ENCODE measurements at regions not wholly inside any gene's neighbourhood (a gene's known extent, or its start where the extent isn't known, plus 50 kb on each side); places are given as distances from the start of the nearest gene placed in this dataset.

GRCh38 chr2:14385043-14385442, 247.5 kb upstream of the LRATD1 start:
- Histone ChIP-seq H3K27ac (ENCODE audit: low read depth, low read length) (no peak overlapping the region), H3K9ac (ENCODE audit: low read depth, low read length) (no peak overlapping the region), H3K4me1 (ENCODE audit: insufficient read depth, low read length) (no peaks in the 10 kb centered on the region), H3K36me3 (ENCODE audit: insufficient read depth, low read length) (no peaks in the 10 kb centered on the region), H3K4me3 (ENCODE audit: low read length) (no peak overlapping the region), H3K9me3 (ENCODE audit: insufficient read depth, low read depth, low read length) (no peaks in the 10 kb centered on the region), H3K27me3 (ENCODE audit: insufficient read depth, low read length) (no peaks in the 10 kb centered on the region)
- 68% methylated on average over 3 of the region's 4 CpGs for WGBS

DNA sequence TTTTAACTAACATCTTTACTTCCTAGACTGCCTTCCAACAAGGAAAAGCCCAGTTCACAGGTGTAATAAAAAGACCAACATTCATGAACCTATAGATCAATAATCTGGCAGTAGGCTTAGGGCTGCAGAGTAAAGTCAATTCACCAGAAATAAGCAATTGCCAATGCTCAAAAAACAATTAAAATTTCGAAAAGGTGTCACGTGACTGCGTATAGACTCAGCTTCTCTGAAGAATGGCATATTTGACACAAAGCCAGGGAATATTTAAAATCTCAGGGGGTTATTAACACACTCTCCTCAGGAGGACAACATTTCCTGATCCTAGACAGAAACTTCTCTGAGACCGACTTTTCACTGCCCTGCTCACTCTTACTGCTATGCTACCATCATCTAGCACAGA, 245.2 kb upstream of the LRATD1 start:
- no peak overlapping the region for H3K27ac ChIP-seq (ENCODE audit: low read depth, low read length)
- 98% methylated on average over 4 of the region's 4 CpGs for WGBS

DNA sequence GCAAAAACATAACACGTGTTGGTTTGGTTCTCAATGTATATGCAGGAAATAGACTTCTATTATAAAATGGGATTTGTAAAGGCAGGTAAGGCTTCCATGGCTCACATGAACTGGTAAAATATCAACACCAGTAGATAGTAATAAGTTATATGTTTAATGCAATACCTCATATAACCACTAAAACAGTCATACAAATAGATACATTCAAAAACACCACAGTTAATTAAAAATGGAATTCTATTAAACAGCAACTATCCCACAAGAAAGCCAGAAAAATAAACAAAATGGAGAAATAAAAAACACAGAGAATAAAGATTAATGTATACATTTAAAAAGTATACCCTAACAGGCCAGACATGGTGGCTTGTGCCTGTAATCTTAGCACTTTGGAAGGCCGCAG, 243.8 kb upstream of the LRATD1 start:
- H3K4me1 ChIP-seq (ENCODE audit: insufficient read depth, low read length), result no peaks in the 10 kb centered on the region
- WGBS, result 89% methylated on average over 2 of the region's 2 CpGs
- no peak overlapping the region for H3K27ac ChIP-seq (ENCODE audit: low read depth, low read length)
- no peak overlapping the region for H3K9ac ChIP-seq (ENCODE audit: low read depth, low read length)
- H3K9me3 ChIP-seq (ENCODE audit: insufficient read depth, low read depth, low read length), result no peaks in the 10 kb centered on the region
- no peak overlapping the region for H3K4me3 ChIP-seq (ENCODE audit: low read length)
- H3K27me3 ChIP-seq (ENCODE audit: insufficient read depth, low read length), result no peaks in the 10 kb centered on the region
- no peaks in the 10 kb centered on the region for H3K36me3 ChIP-seq (ENCODE audit: insufficient read depth, low read length)

More for the DNA sequence above, 245.2 kb upstream of the LRATD1 start:
- Histone ChIP-seq H3K36me3 (ENCODE audit: insufficient read depth, low read length) (no peaks in the 10 kb centered on the region), H3K9me3 (ENCODE audit: insufficient read depth, low read depth, low read length) (no peaks in the 10 kb centered on the region), H3K9ac (ENCODE audit: low read depth, low read length) (no peak overlapping the region), H3K27me3 (ENCODE audit: insufficient read depth, low read length) (no peaks in the 10 kb centered on the region), H3K4me3 (ENCODE audit: low read length) (no peak overlapping the region), H3K4me1 (ENCODE audit: insufficient read depth, low read length) (no peaks in the 10 kb centered on the region)

- Histone ChIP-seq H3K4me1 (ENCODE audit: insufficient read depth, low read length) (peaks cover 9% of the 10 kb centered on the region), H3K9ac (ENCODE audit: low read depth, low read length) (no peak overlapping the region), H3K36me3 (ENCODE audit: insufficient read depth, low read length) (no peaks in the 10 kb centered on the region), H3K27me3 (ENCODE audit: insufficient read depth, low read length) (no peaks in the 10 kb centered on the region), H3K9me3 (ENCODE audit: insufficient read depth, low read depth, low read length) (no peaks in the 10 kb centered on the region), H3K4me3 (ENCODE audit: low read length) (no peak overlapping the region), H3K27ac (ENCODE audit: low read depth, low read length) (no peak overlapping the region)
- 91% methylated on average over 3 of the region's 3 CpGs for WGBS
Measured at GRCh38 chr2:14396533-14397083, 235.9 kb upstream of the LRATD1 start.

DNA sequence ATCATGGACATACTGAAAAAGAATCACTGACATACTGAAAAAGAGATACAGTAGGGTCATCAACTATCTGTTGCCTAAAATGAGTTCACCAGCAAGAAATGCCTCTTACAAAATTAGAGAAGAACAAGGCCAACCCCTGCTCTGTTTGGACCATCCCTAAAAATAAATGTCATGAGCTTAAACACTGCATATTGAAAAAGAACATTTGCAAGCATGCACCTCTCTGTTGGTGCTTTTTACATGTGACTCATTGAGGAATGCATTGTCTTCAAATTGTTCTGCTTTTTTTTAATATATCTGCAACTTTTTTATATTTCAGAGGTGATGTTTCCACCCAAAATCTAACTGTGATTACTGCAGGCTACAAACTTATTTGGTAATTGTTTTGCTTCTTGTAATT, 233.9 kb upstream of the LRATD1 start:
- Histone ChIP-seq H3K4me1 (ENCODE audit: insufficient read depth, low read length) (peaks cover 16% of the 10 kb centered on the region), H3K9me3 (ENCODE audit: insufficient read depth, low read depth, low read length) (no peaks in the 10 kb centered on the region), H3K27me3 (ENCODE audit: insufficient read depth, low read length) (no peaks in the 10 kb centered on the region), H3K4me3 (ENCODE audit: low read length) (no peak overlapping the region), H3K27ac (ENCODE audit: low read depth, low read length) (no peak overlapping the region), H3K9ac (ENCODE audit: low read depth, low read length) (no peak overlapping the region), H3K36me3 (ENCODE audit: insufficient read depth, low read length) (no peaks in the 10 kb centered on the region)

DNA sequence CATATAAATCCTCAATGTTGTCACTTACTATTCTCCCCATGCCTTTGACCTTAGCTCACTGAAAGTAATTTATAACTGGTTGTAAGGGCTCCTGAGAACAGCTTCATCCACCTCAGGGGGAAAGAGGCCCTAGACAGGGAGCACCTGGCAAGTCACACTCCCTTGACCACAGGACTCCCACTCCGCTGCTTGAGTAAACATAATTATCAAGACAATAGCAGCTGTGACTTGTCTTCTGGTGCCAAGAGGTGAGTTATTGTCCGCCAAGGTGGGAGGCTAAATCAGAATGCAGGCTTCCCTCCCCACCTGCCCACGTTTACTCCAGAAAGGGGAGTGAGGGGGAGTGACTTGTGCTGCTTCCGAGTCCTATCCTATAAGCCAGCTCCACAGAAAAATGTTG, 230.6 kb upstream of the LRATD1 start:
- H3K27ac ChIP-seq (ENCODE audit: low read depth, low read length), result peak overlapping the region; percentile 15; the same call in 1 of the 2 replicates

GRCh38 chr2:14408695-14409094, 223.8 kb upstream of the LRATD1 start:
- WGBS, result 97% methylated on average over 3 of the region's 3 CpGs
- Histone ChIP-seq H3K4me1 (ENCODE audit: insufficient read depth, low read length) (no peaks in the 10 kb centered on the region), H3K36me3 (ENCODE audit: insufficient read depth, low read length) (no peaks in the 10 kb centered on the region), H3K9ac (ENCODE audit: low read depth, low read length) (no peak overlapping the region), H3K9me3 (ENCODE audit: insufficient read depth, low read depth, low read length) (no peaks in the 10 kb centered on the region), H3K27ac (ENCODE audit: low read depth, low read length) (no peak overlapping the region), H3K27me3 (ENCODE audit: insufficient read depth, low read length) (no peaks in the 10 kb centered on the region), H3K4me3 (ENCODE audit: low read length) (no peak overlapping the region)

More for the DNA sequence above, 230.6 kb upstream of the LRATD1 start:
- WGBS, result 0% methylated on average over 1 of the region's 4 CpGs
- Histone ChIP-seq H3K4me3 (ENCODE audit: low read length) (no peak overlapping the region), H3K9me3 (ENCODE audit: insufficient read depth, low read depth, low read length) (no peaks in the 10 kb centered on the region), H3K27me3 (ENCODE audit: insufficient read depth, low read length) (no peaks in the 10 kb centered on the region), H3K36me3 (ENCODE audit: insufficient read depth, low read length) (no peaks in the 10 kb centered on the region), H3K9ac (ENCODE audit: low read depth, low read length) (no peak overlapping the region), H3K4me1 (ENCODE audit: insufficient read depth, low read length) (peaks cover 16% of the 10 kb centered on the region)

DNA sequence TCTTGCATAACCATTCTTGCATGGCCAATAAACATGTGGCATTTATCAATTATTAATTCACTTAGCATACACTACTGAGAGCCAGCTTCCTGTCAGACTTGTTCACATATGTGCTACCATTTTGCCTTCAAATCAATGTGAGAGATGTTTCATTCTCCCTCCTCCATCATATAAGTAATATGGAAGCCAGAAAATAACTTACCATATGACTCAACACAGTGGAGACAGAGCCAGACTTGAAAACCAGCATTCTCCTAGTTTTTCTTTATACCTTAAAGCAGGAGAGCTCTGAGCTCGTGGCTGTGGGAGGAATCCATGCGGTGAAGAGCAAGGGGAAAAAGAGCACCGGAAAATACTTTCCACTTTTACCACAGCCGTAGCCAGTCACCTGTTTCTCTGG, 215.0 kb upstream of the LRATD1 start:
- 90% methylated on average over 3 of the region's 4 CpGs for WGBS

DNA sequence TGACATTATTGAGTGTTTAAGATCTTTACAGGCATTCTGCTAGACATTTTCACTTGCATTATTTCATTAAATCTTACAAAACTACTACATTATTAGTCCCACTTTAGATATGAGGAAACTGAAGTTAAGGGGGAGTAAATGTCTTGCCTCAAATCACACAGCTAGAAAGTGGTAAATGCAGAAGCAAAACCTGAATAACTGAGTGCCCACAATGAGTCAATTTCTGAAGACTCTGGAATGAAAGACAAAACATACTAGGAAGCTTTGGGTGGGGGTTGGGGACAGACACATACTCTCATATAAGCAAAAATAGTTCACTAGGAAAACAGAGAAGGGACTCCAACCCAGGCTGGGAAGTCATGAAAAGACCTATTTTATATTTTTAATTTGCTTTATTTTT, 214.4 kb upstream of the LRATD1 start:
- no peaks in the 10 kb centered on the region for H3K36me3 ChIP-seq (ENCODE audit: insufficient read depth, low read length)
- no peak overlapping the region for H3K9ac ChIP-seq (ENCODE audit: low read depth, low read length)
- H3K9me3 ChIP-seq (ENCODE audit: insufficient read depth, low read depth, low read length), result no peaks in the 10 kb centered on the region
- no peaks in the 10 kb centered on the region for H3K27me3 ChIP-seq (ENCODE audit: insufficient read depth, low read length)
- H3K27ac ChIP-seq (ENCODE audit: low read depth, low read length), result no peak overlapping the region
- no peaks in the 10 kb centered on the region for H3K4me1 ChIP-seq (ENCODE audit: insufficient read depth, low read length)
- no peak overlapping the region for H3K4me3 ChIP-seq (ENCODE audit: low read length)

More for the DNA sequence above, 215.0 kb upstream of the LRATD1 start:
- no peak overlapping the region for H3K4me3 ChIP-seq (ENCODE audit: low read length)
- no peak overlapping the region for H3K27ac ChIP-seq (ENCODE audit: low read depth, low read length)
- no peaks in the 10 kb centered on the region for H3K27me3 ChIP-seq (ENCODE audit: insufficient read depth, low read length)
- no peaks in the 10 kb centered on the region for H3K36me3 ChIP-seq (ENCODE audit: insufficient read depth, low read length)
- H3K4me1 ChIP-seq (ENCODE audit: insufficient read depth, low read length), result no peaks in the 10 kb centered on the region
- H3K9me3 ChIP-seq (ENCODE audit: insufficient read depth, low read depth, low read length), result no peaks in the 10 kb centered on the region
- no peak overlapping the region for H3K9ac ChIP-seq (ENCODE audit: low read depth, low read length)

- Histone ChIP-seq H3K9ac (ENCODE audit: low read depth, low read length) (no peak overlapping the region), H3K9me3 (ENCODE audit: insufficient read depth, low read depth, low read length) (no peaks in the 10 kb centered on the region), H3K4me3 (ENCODE audit: low read length) (no peak overlapping the region), H3K36me3 (ENCODE audit: insufficient read depth, low read length) (no peaks in the 10 kb centered on the region), H3K27me3 (ENCODE audit: insufficient read depth, low read length) (no peaks in the 10 kb centered on the region), H3K4me1 (ENCODE audit: insufficient read depth, low read length) (no peaks in the 10 kb centered on the region), H3K27ac (ENCODE audit: low read depth, low read length) (no peak overlapping the region)
- WGBS, result 95% methylated on average over 5 of the region's 5 CpGs
Measured at GRCh38 chr2:14420851-14421250, 211.7 kb upstream of the LRATD1 start.

GRCh38 chr2:14422426-14422825, 210.1 kb upstream of the LRATD1 start:
- H3K27ac ChIP-seq (ENCODE audit: low read depth, low read length), result no peak overlapping the region
- H3K9ac ChIP-seq (ENCODE audit: low read depth, low read length), result no peak overlapping the region
- H3K9me3 ChIP-seq (ENCODE audit: insufficient read depth, low read depth, low read length), result no peaks in the 10 kb centered on the region
- no peaks in the 10 kb centered on the region for H3K4me1 ChIP-seq (ENCODE audit: insufficient read depth, low read length)
- H3K36me3 ChIP-seq (ENCODE audit: insufficient read depth, low read length), result no peaks in the 10 kb centered on the region
- no peaks in the 10 kb centered on the region for H3K27me3 ChIP-seq (ENCODE audit: insufficient read depth, low read length)
- no peak overlapping the region for H3K4me3 ChIP-seq (ENCODE audit: low read length)
- WGBS, result 97% methylated on average over 3 of the region's 4 CpGs

All from HUES64 (cell line).